ENCODE measurements at regions not wholly inside any gene's neighbourhood (a gene's known extent, or its start where the extent isn't known, plus 50 kb on each side); places are given as distances from the start of the nearest gene placed in this dataset.
"Not testable (repeated sequence)": the region's sequence is repeated elsewhere in the genome, so short reads cannot be mapped to it uniquely, and the experiment has no call there.

DNA sequence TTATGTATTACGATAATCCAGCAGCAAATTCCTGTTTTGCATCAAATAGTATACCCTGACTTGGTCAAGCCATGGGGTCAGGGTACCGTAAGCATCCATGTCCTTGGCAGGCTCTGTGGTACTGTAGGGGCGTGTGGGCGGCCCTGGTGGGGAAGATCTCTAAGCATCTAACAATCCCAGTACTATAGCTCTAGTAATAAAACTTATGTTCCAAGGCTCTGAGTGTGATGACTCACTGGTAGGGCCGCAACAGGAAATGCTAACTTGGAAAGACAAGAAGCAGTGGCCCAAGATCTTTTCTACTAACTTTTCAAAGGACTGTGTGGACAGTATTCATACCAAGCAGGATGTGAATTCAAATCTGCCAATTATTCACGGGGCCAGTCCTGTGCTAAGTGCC lies 63.8 kb downstream of the CLEC18A start:
- DNase-seq; POLR2A ChIA-PET; ATAC-seq; H3K36me3 Mint-ChIP-seq (ENCODE audit: low read depth); H3K4me1 Mint-ChIP-seq (ENCODE audit: low read depth); H3K9me3 Mint-ChIP-seq (ENCODE audit: insufficient read depth); H3K27ac Mint-ChIP-seq; H3K27me3 Mint-ChIP-seq (ENCODE audit: low read depth); CTCF ChIA-PET; H3K4me3 Mint-ChIP-seq: not testable (repeated sequence)

DNA sequence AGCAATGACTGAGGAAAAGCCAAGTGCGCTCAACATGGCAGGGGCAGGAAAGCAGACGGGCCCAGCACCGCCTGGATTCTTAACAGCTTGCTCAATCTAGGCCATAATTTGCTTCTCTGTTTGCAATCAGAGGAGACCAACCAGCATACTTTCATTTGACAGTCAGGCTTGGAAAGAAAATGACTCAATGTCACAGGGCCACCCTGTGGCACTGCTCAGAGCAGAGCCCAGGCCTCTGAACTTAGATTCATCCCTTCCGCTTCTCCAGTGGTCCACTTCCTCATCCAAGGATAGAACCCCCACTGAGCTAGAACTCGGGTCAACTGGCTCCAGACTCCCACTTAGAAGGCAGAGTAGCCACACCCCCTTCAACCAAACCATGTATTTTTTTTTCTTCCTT lies 65.6 kb downstream of the CLEC18A start:
- DNase-seq; ATAC-seq; POLR2A ChIA-PET; H3K27me3 Mint-ChIP-seq (ENCODE audit: low read depth); CTCF ChIA-PET; H3K36me3 Mint-ChIP-seq (ENCODE audit: low read depth); H3K9me3 Mint-ChIP-seq (ENCODE audit: insufficient read depth); H3K4me1 Mint-ChIP-seq (ENCODE audit: low read depth); H3K4me3 Mint-ChIP-seq; H3K27ac Mint-ChIP-seq: not testable (repeated sequence)

DNA sequence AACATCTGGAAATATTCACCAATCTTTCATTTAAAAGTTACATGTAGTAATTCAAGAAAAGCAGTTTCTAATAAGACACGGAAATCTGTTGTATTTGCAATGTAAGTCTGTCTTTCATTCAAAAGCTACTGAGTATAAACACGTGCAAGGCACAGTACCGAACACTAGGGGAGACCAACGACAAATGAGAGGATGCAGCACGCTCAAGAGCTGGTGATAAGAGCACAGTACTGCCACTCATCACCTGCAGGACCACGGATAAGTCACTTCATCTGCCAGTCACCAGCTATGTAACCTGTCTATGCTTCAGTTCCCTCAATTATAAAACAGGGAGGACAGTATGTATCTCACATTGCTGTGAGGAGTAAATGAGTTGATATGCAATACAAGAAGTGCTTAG lies 67.1 kb downstream of the CLEC18A start:
- ChIA-PET CTCF (no interaction called here), POLR2A (no interaction called here)
- H3K36me3 Mint-ChIP-seq (ENCODE audit: low read depth), result peaks cover 9% of the 10 kb centered on the region
- no peaks in the 10 kb centered on the region for H3K27me3 Mint-ChIP-seq (ENCODE audit: low read depth)
- no peak overlapping the region for H3K27ac Mint-ChIP-seq
- no peaks in the 10 kb centered on the region for H3K9me3 Mint-ChIP-seq (ENCODE audit: insufficient read depth)
- ATAC-seq, result peak; percentile 100
- H3K4me1 Mint-ChIP-seq (ENCODE audit: low read depth), result no peaks in the 10 kb centered on the region
- no peak overlapping the region for H3K4me3 Mint-ChIP-seq
- peak; percentile 65 for DNase-seq

DNA sequence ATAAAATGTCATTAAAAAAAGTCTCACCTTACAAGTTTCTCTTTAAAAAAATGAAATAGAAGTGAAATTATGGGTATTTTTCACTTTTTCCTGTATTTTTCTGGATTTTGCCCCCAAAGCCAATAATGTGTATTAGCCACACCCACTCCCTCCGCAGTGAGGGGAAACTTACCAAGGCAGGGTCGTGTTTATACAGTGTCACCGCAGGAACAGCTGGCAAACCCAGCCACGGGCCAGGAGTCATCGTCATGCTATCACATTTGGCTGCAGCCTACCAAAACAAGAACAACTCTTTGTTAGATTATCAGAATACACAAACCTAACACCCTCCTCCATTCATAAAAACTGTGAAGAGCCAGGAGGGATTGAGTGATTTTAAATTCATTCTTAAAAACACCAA lies 72.1 kb downstream of the CLEC18A start:
- H3K4me3 Mint-ChIP-seq; H3K27me3 Mint-ChIP-seq (ENCODE audit: low read depth); H3K9me3 Mint-ChIP-seq (ENCODE audit: insufficient read depth); ATAC-seq; H3K27ac Mint-ChIP-seq; POLR2A ChIA-PET; CTCF ChIA-PET; DNase-seq: not testable (repeated sequence)
- peaks cover 15% of the 10 kb centered on the region for H3K36me3 Mint-ChIP-seq (ENCODE audit: low read depth)
- peaks cover 14% of the 10 kb centered on the region for H3K4me1 Mint-ChIP-seq (ENCODE audit: low read depth)

DNA sequence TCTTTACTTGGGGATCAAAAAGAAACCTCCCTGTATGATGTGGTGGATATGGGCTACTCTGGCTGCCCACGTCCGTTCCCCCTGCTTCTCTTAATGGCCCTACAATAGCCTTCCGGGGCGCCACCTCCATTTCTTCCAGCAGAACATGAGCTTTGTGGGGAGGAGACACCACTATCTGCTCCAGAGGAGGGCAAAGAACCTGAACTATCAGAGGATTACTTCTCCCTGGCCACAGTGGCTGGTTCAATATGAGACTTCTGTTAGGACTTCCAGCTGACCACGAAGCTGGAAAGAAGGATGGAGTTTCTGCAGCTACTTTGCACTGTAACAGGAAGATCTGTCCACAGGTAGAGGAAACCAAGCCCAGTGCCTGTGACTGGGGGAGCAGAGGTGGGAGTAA lies 72.8 kb downstream of the CLEC18A start:
- H3K36me3 Mint-ChIP-seq (ENCODE audit: low read depth), result peaks cover 15% of the 10 kb centered on the region
- CTCF ChIA-PET; H3K27ac Mint-ChIP-seq; H3K4me3 Mint-ChIP-seq; ATAC-seq; POLR2A ChIA-PET; H3K27me3 Mint-ChIP-seq (ENCODE audit: low read depth); H3K9me3 Mint-ChIP-seq (ENCODE audit: insufficient read depth); DNase-seq: not testable (repeated sequence)
- peaks cover 14% of the 10 kb centered on the region for H3K4me1 Mint-ChIP-seq (ENCODE audit: low read depth)

DNA sequence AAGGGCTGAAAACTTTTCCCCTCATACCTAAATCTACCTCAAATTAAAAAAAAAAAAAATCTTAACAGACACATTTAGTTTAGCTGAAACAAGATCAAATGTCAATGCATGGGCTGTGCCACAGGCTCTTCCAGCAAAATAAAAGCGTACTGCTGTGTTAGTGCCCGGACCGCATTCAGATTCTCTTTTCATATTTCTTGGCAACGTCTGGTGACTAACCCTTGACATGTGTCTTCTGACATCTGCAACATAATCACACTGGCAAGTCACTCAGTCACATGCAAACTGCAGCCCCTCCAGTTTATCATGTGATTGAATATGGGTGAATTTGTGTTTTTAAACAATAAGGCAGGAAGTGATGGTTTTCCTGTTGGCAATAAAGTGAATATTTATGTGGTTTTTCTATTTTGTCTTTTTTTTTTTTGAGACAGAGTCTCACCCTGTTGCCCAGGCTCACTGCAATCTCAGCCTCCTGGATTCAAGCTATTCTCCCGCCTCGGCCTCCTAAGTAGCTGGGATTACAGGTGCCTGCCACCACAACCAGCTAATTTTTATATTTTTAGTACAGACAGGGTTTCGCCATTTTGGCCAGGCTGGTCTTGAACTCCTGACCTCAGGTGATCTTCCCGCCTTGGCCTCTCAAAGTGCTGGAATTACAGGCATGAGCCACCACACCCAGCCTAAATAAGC lies 75.2 kb downstream of the CLEC18A start:
- Mint-ChIP-seq H3K36me3 (ENCODE audit: low read depth) (peaks cover 16% of the 10 kb centered on the region), H3K4me1 (ENCODE audit: low read depth) (peaks cover 14% of the 10 kb centered on the region), H3K27ac (peak overlapping the region; percentile 75), H3K4me3 (peak overlapping the region; percentile 8)
- CTCF ChIA-PET; POLR2A ChIA-PET; H3K27me3 Mint-ChIP-seq (ENCODE audit: low read depth); H3K9me3 Mint-ChIP-seq (ENCODE audit: insufficient read depth): not testable (repeated sequence)
- DNase-seq, result peak; percentile 62
- ATAC-seq, result peak; percentile 94

DNA sequence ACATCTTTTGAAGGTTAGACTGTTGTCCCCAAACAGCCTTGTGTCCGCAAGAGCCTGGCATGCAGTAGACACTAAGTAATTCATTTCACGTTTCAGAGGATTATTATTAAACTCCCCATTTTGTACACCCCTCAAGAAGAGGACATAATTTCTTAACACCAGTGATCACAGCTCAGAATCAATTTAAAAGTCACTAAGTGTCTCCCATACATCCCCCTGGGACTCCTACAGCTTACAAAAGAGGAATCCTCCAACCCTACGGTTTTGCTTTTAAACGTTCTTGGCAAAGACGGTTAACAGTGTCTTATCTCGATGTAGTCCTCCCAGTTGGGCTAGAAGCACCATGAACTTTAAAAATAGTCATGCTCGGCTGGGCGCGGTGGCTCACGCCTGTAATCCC lies 81.2 kb upstream of the PDPR start:
- H3K27ac Mint-ChIP-seq; CTCF ChIA-PET; H3K27me3 Mint-ChIP-seq (ENCODE audit: low read depth); H3K36me3 Mint-ChIP-seq (ENCODE audit: low read depth); POLR2A ChIA-PET; H3K9me3 Mint-ChIP-seq (ENCODE audit: insufficient read depth); DNase-seq; ATAC-seq; H3K4me1 Mint-ChIP-seq (ENCODE audit: low read depth); H3K4me3 Mint-ChIP-seq: not testable (repeated sequence)

DNA sequence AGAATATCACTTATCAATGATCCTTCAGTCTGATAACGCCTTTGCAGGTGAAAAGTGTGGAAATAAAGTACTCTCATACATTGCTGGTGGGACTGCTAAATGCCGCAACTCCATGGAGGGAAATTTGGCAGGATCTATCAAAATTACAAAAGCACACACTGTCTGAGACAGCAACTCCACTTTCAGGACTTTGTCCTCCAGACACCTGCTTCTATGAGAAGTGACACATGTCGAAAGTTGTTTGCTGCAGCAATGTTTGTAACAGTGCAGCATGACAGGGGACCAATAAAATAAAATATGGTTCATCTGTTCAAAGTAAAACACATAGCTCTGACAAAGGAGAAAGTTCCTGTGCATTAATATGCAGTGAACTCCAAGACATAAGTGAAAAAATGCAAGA lies 76.2 kb upstream of the PDPR start:
- H3K4me1 Mint-ChIP-seq (ENCODE audit: low read depth); H3K27ac Mint-ChIP-seq; ATAC-seq; POLR2A ChIA-PET; H3K9me3 Mint-ChIP-seq (ENCODE audit: insufficient read depth); H3K4me3 Mint-ChIP-seq; CTCF ChIA-PET; DNase-seq; H3K36me3 Mint-ChIP-seq (ENCODE audit: low read depth); H3K27me3 Mint-ChIP-seq (ENCODE audit: low read depth): not testable (repeated sequence)

DNA sequence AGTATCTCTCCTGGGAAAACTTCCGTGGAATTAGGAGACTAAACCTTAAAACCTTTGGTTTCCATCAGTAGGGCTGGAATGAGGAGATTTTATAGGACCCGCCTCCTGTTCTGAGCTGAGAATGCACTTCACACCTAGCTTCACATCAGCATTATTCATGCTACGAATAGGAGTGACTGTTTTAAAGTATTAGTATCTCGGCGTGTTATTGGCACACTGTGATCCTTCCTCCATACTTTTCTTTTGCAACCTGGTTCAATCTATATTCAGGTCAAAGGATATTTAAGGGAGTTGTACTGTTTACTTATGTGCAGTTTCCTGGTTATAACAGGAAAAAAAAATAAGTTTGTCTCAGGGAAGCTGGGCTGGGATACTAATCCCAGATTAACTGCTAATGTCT lies 73.6 kb upstream of the PDPR start:
- H3K27me3 Mint-ChIP-seq (ENCODE audit: low read depth); H3K9me3 Mint-ChIP-seq (ENCODE audit: insufficient read depth): not testable (repeated sequence)

DNA sequence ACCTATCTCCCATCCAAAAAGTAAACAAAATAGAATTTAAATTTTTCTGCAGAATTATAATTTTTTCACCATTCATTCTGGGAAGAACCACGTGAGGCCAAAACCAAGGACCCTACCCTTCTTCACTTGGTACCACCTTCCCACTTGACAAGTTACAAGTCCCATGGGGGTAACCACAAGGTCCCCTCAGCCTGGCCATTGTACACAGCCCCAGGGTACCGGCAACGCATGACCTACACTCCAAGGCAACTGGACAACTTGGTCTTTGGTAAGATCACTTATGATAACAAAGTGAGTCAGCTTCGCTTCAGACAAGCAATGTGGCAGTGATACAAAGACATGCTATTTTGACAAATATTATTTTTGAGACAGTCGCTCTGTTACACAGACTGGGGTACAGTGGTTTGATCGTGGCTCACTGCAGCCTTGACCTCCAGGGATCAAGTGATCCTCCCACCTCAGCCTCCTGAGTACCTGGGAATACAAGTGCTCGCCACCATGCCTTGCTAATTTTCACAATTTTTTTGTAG lies 70.5 kb upstream of the PDPR start:
- CTCF ChIA-PET; H3K4me1 Mint-ChIP-seq (ENCODE audit: low read depth); H3K27me3 Mint-ChIP-seq (ENCODE audit: low read depth); H3K36me3 Mint-ChIP-seq (ENCODE audit: low read depth); H3K27ac Mint-ChIP-seq; ATAC-seq; H3K4me3 Mint-ChIP-seq; DNase-seq; H3K9me3 Mint-ChIP-seq (ENCODE audit: insufficient read depth); POLR2A ChIA-PET: not testable (repeated sequence)

More for the DNA sequence above, 73.6 kb upstream of the PDPR start:
- H3K36me3 Mint-ChIP-seq (ENCODE audit: low read depth); CTCF ChIA-PET; POLR2A ChIA-PET; H3K27ac Mint-ChIP-seq; ATAC-seq; DNase-seq; H3K4me1 Mint-ChIP-seq (ENCODE audit: low read depth); H3K4me3 Mint-ChIP-seq: not testable (repeated sequence)

DNA sequence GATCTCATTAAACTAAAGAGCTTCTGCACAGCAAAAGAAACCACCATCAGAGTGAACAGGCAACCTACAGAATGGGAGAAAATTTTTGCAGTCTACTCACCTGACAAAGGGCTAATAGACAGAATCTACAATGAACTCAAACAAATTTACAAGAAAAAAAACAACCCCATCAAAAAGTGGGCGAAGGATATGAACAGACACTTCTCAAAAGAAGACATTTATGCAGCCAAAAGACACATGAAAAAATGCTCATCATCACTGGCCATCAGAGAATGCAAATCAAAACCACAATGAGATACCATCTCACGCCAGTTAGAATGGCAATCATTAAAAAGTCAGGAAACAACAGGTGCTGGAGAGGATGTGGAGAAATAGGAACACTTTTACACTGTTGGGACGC lies 67.6 kb upstream of the PDPR start:
- H3K36me3 Mint-ChIP-seq (ENCODE audit: low read depth); ATAC-seq; POLR2A ChIA-PET; H3K4me1 Mint-ChIP-seq (ENCODE audit: low read depth); DNase-seq; H3K27me3 Mint-ChIP-seq (ENCODE audit: low read depth); H3K4me3 Mint-ChIP-seq; H3K9me3 Mint-ChIP-seq (ENCODE audit: insufficient read depth); CTCF ChIA-PET; H3K27ac Mint-ChIP-seq: not testable (repeated sequence)

DNA sequence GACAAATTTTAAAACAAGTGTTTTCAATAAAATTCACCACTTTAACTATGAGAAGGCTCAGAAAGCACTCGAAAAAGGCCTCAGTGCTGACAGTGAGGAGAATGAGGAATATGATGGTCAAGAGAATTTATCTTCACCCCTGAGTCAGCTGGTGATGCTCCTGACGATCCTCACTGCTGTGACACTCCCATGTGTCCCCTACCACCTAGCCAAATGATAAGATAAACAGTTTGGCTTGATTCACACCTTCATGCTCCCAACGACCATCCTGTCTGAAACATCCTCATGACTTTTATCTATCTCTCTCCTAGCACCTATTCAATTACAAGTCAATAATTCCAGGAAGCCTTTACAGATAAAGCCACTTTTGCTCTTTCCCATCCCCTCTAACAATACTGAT lies 66.0 kb upstream of the PDPR start:
- H3K36me3 Mint-ChIP-seq (ENCODE audit: low read depth); ATAC-seq; H3K27me3 Mint-ChIP-seq (ENCODE audit: low read depth); CTCF ChIA-PET; DNase-seq; H3K4me3 Mint-ChIP-seq; POLR2A ChIA-PET; H3K9me3 Mint-ChIP-seq (ENCODE audit: insufficient read depth); H3K27ac Mint-ChIP-seq; H3K4me1 Mint-ChIP-seq (ENCODE audit: low read depth): not testable (repeated sequence)

DNA sequence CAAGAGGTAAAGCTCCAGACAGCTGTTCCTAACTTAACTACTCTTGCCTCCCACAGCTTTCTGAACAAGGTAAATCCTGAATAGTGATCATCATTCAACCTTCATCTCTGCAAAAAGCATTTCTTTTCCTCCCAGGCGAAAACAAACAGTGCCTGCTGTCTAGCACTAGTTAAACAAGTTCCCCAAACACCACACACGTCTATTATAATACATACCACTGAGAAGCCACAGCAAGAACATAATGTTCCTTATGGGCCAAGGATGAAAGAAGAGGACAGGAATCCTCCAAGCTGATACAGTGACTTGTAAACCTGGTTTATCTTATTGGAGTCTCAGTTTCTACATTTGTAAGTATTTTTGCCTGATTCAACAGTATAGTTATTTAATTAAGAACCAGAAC lies 56.1 kb upstream of the PDPR start:
- H3K27ac Mint-ChIP-seq; H3K4me3 Mint-ChIP-seq; CTCF ChIA-PET; H3K27me3 Mint-ChIP-seq (ENCODE audit: low read depth); ATAC-seq; H3K36me3 Mint-ChIP-seq (ENCODE audit: low read depth); H3K9me3 Mint-ChIP-seq (ENCODE audit: insufficient read depth); POLR2A ChIA-PET; H3K4me1 Mint-ChIP-seq (ENCODE audit: low read depth); DNase-seq: not testable (repeated sequence)
